ENCODE measurements at regions not wholly inside any gene's neighbourhood (a gene's known extent, or its start where the extent isn't known, plus 50 kb on each side); places are given as distances from the start of the nearest gene placed in this dataset.

GRCh38 chrX:68919707-68920106 is 90.9 kb downstream of the EFNB1 start:
- TF ChIP-seq CTCF (IDR thresholded peaks at IDR 0.05; ENCODE audit: insufficient read depth, low read depth, low read length) = no peak
- no peak overlapping the region for H3K4me3 ChIP-seq (ENCODE audit: low read depth, low read length)
- DNase-seq (ENCODE audit: low read depth) = no peak

GRCh38 chrX:68918202-68918601 is 89.4 kb downstream of the EFNB1 start:
- no peak for TF ChIP-seq CTCF (IDR thresholded peaks at IDR 0.05; ENCODE audit: insufficient read depth, low read depth, low read length)
- DNase-seq (ENCODE audit: low read depth) = no peak

GRCh38 chrX:68917799-68918198 is 89.0 kb downstream of the EFNB1 start:
- H3K4me3 ChIP-seq (ENCODE audit: low read depth, low read length) = no peak overlapping the region
- no peak for DNase-seq (ENCODE audit: low read depth)
- no peak for TF ChIP-seq CTCF (IDR thresholded peaks at IDR 0.05; ENCODE audit: insufficient read depth, low read depth, low read length)

More at GRCh38 chrX:68918202-68918601, 89.4 kb downstream of the EFNB1 start:
- no peak overlapping the region for H3K4me3 ChIP-seq (ENCODE audit: low read depth, low read length)

GRCh38 chrX:68916891-68917290 is 88.1 kb downstream of the EFNB1 start:
- TF ChIP-seq CTCF (IDR thresholded peaks at IDR 0.05; ENCODE audit: insufficient read depth, low read depth, low read length) = no peak
- no peak overlapping the region for H3K4me3 ChIP-seq (ENCODE audit: low read depth, low read length)
- DNase-seq (ENCODE audit: low read depth) = no peak

- DNase-seq (ENCODE audit: low read depth) = no peak
- no peak overlapping the region for H3K4me3 ChIP-seq (ENCODE audit: low read depth, low read length)
- TF ChIP-seq CTCF (IDR thresholded peaks at IDR 0.05; ENCODE audit: insufficient read depth, low read depth, low read length) = no peak
These were observed 87.0 kb downstream of the EFNB1 start for GRCh38 chrX:68915778-68916177.

GRCh38 chrX:68914479-68914946 is 85.7 kb downstream of the EFNB1 start:
- no peak overlapping the region for H3K4me3 ChIP-seq (ENCODE audit: low read depth, low read length)
- DNase-seq (ENCODE audit: low read depth) = no peak
- TF ChIP-seq CTCF (IDR thresholded peaks at IDR 0.05; ENCODE audit: insufficient read depth, low read depth, low read length) = no peak

- no peak for TF ChIP-seq CTCF (IDR thresholded peaks at IDR 0.05; ENCODE audit: insufficient read depth, low read depth, low read length)
- no peak overlapping the region for H3K4me3 ChIP-seq (ENCODE audit: low read depth, low read length)
- no peak for DNase-seq (ENCODE audit: low read depth)
These were observed 84.4 kb downstream of the EFNB1 start for GRCh38 chrX:68913249-68913547.

All from fibroblast of villous mesenchyme (primary cell).